ENCODE measurements at regions not wholly inside any gene's neighbourhood (a gene's known extent, or its start where the extent isn't known, plus 50 kb on each side); places are given as distances from the start of the nearest gene placed in this dataset.

GRCh38 chr6:91654357-91654756 is 1067.5 kb upstream of the MAP3K7 start:
- ATAC-seq (ENCODE audit: low FRiP score) (no peak), DNase-seq (ENCODE audit: low spot score) (no peak)
- TF ChIP-seq CTCF (IDR thresholded peaks at IDR 0.05) = no peak

- no peak for TF ChIP-seq CTCF (IDR thresholded peaks at IDR 0.05)
Observed at GRCh38 chr6:91653895-91654294, 1067.0 kb upstream of the MAP3K7 start.

GRCh38 chr6:91653076-91653723 is 1066.3 kb upstream of the MAP3K7 start:
- DNase-seq (ENCODE audit: low spot score) (no peak), ATAC-seq (ENCODE audit: low FRiP score) (no peak)
- TF ChIP-seq CTCF (IDR thresholded peaks at IDR 0.05) = no peak

More at GRCh38 chr6:91653895-91654294, 1067.0 kb upstream of the MAP3K7 start:
- no peak for ATAC-seq (ENCODE audit: low FRiP score)
- no peak for DNase-seq (ENCODE audit: low spot score)

GRCh38 chr6:91646649-91647048 is 1059.8 kb upstream of the MAP3K7 start:
- TF ChIP-seq CTCF (IDR thresholded peaks at IDR 0.05) = no peak
- ATAC-seq (ENCODE audit: low FRiP score) (no peak), DNase-seq (ENCODE audit: low spot score) (no peak)

- TF ChIP-seq CTCF (IDR thresholded peaks at IDR 0.05) = no peak
- DNase-seq (ENCODE audit: low spot score) = no peak
- no peak for ATAC-seq (ENCODE audit: low FRiP score)
Observed at GRCh38 chr6:91645811-91646210, 1058.9 kb upstream of the MAP3K7 start.

- ATAC-seq (ENCODE audit: low FRiP score) (no peak), DNase-seq (ENCODE audit: low spot score) (no peak)
- TF ChIP-seq CTCF (IDR thresholded peaks at IDR 0.05) = no peak
Observed at GRCh38 chr6:91637217-91637616, 1050.3 kb upstream of the MAP3K7 start.

- ATAC-seq (ENCODE audit: low FRiP score) = no peak
- no peak for DNase-seq (ENCODE audit: low spot score)
- TF ChIP-seq CTCF (IDR thresholded peaks at IDR 0.05) = no peak
Observed at GRCh38 chr6:91634791-91635190, 1047.9 kb upstream of the MAP3K7 start.
